Non-pigmented ciliary epithelial cell (primary cell): ENCODE measurements at regions not wholly inside any gene's neighbourhood (a gene's known extent, or its start where the extent isn't known, plus 50 kb on each side); places are given as distances from the start of the nearest gene placed in this dataset.
"Not testable (repeated sequence)": the region's sequence is repeated elsewhere in the genome, so short reads cannot be mapped to it uniquely, and the experiment has no call there.

Experiments
- DNase-seq: peaks from one replicate; pipeline ENCODE4 v3.0.0-alpha.2; 2010; ENCODE audit warnings: low read depth

- DNase-seq = not testable (repeated sequence)
Observed at GRCh38 chr1:121006826-121007225, 117.3 kb downstream of the PPIAL4A start.

DNA sequence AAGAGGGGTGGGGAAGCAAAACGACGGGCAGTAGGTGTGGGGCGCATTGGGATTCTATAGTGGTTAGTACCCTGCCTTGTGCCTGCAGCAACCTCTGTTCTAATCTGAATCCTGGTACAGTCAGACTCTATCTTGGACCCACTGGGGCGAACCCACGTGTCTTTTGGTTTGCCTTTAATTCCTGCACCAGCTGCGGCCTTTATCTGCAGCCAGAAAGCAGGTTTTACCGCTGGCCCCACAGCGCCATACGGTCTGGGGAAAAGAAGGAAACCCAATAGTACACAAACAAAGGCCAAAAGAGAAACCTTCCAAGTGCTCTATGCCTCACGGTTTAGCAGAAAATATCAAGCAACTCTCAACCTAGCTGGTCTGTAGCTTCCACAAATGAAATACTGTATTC is 118.2 kb downstream of the PPIAL4A start:
- DNase-seq = not testable (repeated sequence)

DNA sequence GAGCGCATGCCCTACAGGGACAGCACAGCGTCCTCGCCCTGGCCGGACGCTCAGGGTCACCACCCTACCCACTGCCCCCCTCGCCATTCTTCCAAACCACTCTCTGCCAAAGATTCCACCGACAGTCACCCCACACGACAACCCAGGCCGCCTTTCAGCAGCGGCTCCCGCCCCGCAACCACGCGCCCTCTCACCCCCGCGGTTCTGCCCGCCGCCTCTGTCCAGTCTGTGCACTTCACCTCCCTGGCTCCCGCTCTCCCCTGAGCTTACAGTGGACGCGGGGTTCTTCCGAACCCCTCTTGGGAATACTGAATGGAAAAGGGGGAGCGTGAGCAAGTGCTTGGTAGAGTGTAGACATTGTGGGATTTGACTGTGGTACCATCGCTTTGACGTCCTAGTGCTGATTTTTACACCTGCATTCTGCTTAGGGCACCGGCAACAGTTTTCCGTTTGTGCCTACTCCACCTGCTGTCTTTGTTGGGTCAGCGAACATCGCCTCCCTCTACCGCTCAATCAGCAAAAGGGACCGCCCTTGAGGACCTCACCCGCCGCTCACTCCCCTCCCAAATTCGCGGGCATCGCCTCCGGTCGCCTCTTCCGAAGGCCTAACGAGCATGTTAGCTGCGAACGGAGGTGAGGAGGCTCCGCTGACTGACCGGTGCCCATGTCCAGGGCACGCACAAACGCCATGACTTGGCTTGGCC is 119.1 kb downstream of the PPIAL4A start:
- DNase-seq = not testable (repeated sequence)

DNA sequence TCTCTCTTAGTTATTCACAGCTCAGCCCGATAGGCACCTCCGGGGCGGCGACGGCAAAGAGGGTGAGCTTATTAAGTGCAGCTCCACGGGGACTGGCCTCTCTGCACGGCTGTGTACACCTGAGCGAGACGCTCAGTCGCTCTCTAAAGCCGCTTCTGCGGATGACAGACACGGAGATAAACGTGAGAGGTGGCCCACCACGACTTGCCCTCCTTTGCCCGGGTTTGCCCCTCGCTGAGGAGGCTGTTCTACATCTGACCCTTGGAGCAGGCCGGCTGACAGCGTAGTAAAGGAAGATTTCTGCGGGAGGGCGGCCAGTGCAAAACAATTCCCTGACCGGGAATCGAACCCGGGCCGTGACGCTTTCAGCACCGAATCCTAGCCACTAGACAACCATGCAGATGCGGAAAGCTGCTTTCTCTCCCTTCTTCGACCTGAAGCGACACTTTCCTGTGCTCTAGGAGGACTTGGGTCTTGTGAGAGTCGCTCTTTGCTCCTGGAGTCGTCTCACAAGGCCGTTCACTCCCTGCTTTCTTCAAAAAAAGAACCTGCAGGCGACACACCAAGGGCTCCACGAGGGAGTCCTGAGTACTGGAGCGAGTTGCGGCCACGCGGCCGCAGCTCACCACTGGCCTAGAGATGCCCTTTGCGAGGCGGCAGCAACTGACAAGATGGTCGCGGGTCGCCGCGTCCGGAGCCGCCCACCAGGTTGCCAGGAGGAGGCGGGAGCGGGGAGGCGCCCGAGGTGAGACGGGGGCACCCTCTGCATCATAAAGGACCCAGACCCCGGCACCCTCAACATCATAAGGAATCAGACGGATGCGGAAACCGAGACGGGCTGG is 119.9 kb downstream of the PPIAL4A start:
- not testable (repeated sequence) for DNase-seq

- not testable (repeated sequence) for DNase-seq
Observed at GRCh38 chr1:121010141-121010540, 120.6 kb downstream of the PPIAL4A start.

DNA sequence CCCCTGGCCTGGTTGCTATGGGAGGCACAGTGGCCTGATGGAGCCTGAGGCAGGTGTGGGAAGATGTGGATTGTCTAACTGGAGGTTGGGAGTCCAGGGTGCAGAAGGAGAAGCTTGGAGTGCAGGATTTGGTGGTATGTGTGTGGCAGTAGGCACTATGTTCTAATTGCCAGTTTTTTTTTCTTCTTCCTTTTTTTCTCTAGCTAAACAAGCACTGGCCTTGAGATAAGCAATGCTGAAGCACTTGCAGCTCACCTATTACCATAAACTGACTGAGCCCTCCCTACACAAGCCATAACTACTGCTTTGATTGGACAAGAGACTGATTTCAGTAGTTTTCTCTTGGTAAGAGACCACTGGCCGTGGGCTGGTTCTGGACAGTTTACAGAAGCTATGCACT is 123.6 kb downstream of the PPIAL4A start:
- DNase-seq = not testable (repeated sequence)

DNA sequence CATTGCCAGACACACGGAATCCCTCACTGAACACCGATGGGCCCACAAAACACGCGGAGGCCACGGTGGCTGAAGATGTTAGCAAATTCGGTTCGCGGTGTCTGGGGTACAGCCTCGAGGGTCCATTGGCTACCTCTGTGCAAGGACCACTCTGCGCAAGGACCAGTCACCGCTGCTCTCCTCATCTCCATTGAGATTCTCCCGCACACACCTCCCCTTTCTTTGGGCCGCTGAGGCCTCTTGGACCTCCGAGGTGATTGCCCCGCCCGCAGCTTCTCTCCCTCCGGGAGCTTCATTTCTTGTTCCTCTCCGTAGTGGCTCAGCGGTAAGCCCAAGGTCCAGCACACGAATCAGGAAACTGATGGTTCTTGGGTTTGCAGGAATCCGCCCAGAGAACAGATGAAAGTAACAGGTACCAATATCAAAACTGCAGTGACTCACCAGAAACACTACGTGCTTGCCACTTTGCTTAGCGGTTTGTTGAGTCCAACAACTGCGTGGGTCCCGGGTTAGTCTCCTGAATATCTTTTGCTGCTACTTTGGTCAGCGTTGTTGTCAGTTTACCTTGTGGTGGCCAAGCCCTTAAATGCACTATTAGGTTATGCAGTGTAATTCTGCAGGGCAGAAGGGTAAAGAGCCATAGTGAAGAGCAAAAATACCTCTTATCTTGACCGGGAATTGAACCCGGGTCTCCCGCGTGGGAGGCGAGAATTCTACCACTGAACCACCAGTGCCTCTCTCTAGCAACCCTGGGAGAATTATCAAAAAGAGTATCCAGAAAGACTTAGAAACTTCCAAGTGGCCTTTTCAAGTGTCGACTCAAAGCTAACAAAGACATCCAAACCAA is 126.8 kb downstream of the PPIAL4A start:
- DNase-seq = peak; percentile 24

GRCh38 chr1:121019715-121020349 is 130.3 kb downstream of the PPIAL4A start:
- DNase-seq = not testable (repeated sequence)

- DNase-seq = peak; percentile 8
Observed at GRCh38 chr1:121020350-121021236, 131.0 kb downstream of the PPIAL4A start.

DNA sequence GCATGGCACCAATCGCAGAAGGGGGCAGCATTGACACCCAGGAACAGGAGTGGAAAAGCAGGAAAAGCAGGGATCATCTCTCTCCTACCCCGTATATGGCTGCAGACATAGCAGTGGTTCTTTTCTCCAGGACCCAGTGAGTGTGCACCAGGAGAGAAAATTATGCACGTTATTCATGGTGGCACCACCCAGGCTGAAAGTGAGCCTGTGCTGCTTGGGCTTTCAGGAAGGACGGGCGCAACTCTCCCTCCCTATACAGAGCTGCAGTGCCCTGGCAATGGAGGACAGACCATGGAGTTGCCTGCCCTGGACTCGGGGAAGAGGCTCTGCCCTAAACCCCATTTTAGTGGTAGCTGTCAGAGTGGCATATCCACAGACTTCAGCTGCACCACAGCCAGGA is 132.1 kb downstream of the PPIAL4A start:
- not testable (repeated sequence) for DNase-seq

DNA sequence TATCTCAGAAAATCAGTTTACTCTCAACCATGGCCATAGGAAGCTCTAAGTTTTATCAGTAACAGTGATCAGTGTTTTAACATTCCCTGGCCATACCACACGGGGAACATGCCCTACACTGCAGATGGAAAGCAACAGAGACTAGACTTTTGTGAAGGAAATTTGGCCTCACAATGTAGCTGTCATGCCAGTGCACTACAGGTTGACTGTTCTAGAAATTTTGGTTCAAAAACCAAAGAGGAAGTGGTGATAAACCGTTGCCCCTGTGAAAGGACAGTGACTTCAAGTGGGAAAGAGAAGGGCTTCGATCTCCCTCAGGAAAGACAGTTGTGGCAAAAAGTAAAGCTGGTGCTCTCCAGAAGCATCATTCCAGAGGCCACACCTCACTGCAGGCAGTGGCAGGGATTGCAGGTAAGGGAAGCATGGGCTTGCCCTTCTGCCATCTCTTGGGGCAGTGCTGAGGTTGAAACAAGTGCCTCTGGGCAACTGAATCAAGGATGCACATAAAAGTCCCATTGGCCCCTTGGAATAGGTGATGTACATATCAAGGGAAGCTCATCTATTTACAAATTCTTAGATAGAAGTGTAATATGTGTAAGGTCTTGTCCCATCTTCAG is 143.4 kb downstream of the PPIAL4A start:
- DNase-seq = not testable (repeated sequence)

DNA sequence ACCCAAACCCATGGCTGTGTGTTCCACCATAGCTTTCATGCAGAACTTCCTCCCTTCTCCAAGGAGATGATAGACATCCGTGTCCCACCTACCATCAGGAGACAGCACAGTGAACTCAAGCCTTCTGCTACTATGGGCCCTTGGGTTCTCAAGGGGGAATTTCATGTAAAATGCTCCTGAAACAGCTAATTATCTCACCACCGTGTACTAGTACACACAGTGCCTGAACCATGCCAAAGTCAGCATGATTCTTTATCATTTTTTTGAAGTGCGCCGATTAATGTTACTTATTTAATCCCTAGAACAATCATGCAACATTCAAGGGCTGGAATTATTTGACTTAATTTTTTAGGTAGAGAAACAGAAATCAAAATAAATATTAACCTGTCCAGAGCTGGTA is 147.2 kb downstream of the PPIAL4A start:
- not testable (repeated sequence) for DNase-seq

- not testable (repeated sequence) for DNase-seq
Observed at GRCh38 chr1:121040974-121041373, 143.2 kb downstream of the FAM72B start.

GRCh38 chr1:121041497-121041896 is 142.6 kb downstream of the FAM72B start:
- DNase-seq = not testable (repeated sequence)

DNA sequence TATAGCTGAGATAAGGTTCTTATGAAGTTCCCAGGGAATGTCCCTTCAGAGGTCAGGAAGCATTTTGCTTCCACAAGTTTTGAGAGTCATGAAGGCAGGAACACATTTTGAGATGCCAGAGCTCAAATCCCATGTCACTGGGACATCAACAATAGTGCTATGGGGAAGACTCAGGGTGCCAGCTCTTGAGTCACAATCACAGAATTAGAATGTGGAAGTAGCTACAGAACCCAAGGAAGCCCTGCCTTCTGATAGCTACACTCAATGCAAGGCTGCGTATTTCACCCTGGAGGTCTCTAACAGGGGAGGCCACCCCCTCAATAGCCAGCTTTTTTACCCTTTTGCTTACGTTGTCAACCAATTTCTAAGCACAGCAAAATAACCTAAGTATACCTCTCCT is 141.3 kb downstream of the FAM72B start:
- DNase-seq = not testable (repeated sequence)

DNA sequence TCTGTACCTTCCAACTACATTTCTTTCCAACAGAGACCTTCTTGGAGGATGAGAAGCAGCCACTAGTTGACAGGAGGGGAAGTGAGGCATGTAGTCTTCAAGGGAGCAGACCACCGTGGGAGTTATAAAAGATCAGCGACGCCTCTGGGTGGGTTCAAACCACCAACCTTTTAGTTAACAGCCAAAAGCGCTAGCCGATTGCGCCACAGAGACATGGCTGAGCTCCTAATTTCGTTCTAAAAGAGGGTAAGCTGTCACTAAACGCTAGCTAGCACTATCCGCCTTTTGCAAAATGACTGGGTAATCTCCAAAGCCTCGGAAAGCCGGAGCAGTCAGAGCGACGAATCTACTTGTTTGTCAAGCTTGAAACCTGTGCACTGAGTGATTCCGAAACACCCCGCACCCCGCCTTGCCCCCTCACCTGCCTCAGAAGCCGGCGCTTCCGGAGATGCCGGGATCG is 135.8 kb downstream of the FAM72B start:
- not testable (repeated sequence) for DNase-seq

- not testable (repeated sequence) for DNase-seq
Observed at GRCh38 chr1:121048769-121049443, 135.2 kb downstream of the FAM72B start.

- not testable (repeated sequence) for DNase-seq
Observed at GRCh38 chr1:121050097-121050496, 134.0 kb downstream of the FAM72B start.

DNA sequence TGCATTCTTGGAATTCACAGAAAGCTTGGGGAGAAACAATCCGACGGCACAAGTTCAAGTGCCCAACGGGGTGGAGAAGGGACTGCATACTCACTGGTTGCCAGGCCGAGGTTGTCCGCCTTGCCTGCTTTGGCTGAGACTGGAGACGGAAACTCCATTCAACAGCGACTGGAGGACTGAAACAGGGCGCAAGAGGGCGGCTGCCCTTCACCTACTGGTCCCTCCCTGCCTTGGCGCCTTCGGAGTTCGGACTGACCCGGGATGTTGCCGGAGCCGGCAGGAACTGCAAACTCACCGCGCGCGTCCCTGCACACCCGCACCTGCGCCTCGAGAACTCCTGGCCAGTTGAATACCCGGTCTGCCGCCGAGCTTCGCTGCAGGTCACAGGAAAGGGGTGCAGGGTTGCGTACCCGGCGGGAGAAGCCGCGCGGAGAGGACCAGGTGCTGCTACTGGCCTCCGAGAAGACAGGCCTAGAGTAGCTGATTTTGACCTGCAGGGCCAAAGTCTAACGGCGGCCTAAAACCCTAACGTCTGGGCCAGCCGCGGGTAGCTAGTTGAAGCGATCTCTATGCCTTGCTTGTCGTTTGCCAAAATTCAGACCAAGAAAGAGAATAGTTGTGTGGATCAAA is 132.9 kb downstream of the FAM72B start:
- not testable (repeated sequence) for DNase-seq
